Fibroblast of mammary gland (primary cell): ENCODE measurements at regions not wholly inside any gene's neighbourhood (a gene's known extent, or its start where the extent isn't known, plus 50 kb on each side); places are given as distances from the start of the nearest gene placed in this dataset.

Source experiments
- DNase-seq: peaks from one replicate; pipeline ENCODE4 v3.0.0-alpha.2; 2010; ENCODE audit warnings: low read depth
- H3K4me3 ChIP-seq: 2 replicates; pipeline ENCODE4 v1.5.1; 2011; ENCODE audit warnings: low read depth, mild to moderate bottlenecking, low read length, moderate library complexity; ENCODE audit not compliant: control insufficient read depth
- CTCF ChIP-seq: conservative IDR thresholded peaks from 2 replicates; pipeline ENCODE4 v1.5.1; 2011; ENCODE audit warnings: low read depth, low read length, inconsistent platforms; ENCODE audit not compliant: control insufficient read depth, insufficient read depth

GRCh38 chr4:177921715-177922114, 479.5 kb upstream of the AGA start:
- no peak for TF ChIP-seq CTCF
- no peak for DNase-seq
- H3K4me3 ChIP-seq: no peak overlapping the region

GRCh38 chr4:177923888-177924287, 481.7 kb upstream of the AGA start:
- no peak for DNase-seq

GRCh38 chr4:177937041-177937440, 494.8 kb upstream of the AGA start:
- DNase-seq: no peak
- TF ChIP-seq CTCF: no peak
- H3K4me3 ChIP-seq: no peak overlapping the region

More at GRCh38 chr4:177923888-177924287, 481.7 kb upstream of the AGA start:
- H3K4me3 ChIP-seq: no peak overlapping the region
- no peak for TF ChIP-seq CTCF

GRCh38 chr4:177938226-177938625, 496.0 kb upstream of the AGA start:
- H3K4me3 ChIP-seq: no peak overlapping the region
- no peak for TF ChIP-seq CTCF

GRCh38 chr4:177945268-177945667, 503.0 kb upstream of the AGA start:
- DNase-seq: no peak
- no peak overlapping the region for H3K4me3 ChIP-seq
- TF ChIP-seq CTCF: no peak

More at GRCh38 chr4:177938226-177938625, 496.0 kb upstream of the AGA start:
- no peak for DNase-seq

- no peak for DNase-seq
- no peak overlapping the region for H3K4me3 ChIP-seq
- TF ChIP-seq CTCF: no peak
Observed at GRCh38 chr4:177947607-177948006, 505.4 kb upstream of the AGA start.

GRCh38 chr4:177948853-177949252, 506.6 kb upstream of the AGA start:
- H3K4me3 ChIP-seq: no peak overlapping the region
- DNase-seq: no peak
- no peak for TF ChIP-seq CTCF
